K562 (cell line): ENCODE measurements at regions not wholly inside any gene's neighbourhood (a gene's known extent, or its start where the extent isn't known, plus 50 kb on each side); places are given as distances from the start of the nearest gene placed in this dataset.
A peak's percentile ranks its signal among the peaks of the same experiment; 100 is the strongest.

Experiments used
- ATAC-seq: fragments of 200-7000 bp; cut with Tn5 transposase; 3 replicates; pipeline ENCODE4 v1.9.1; 2020; ENCODE audit warnings: moderate library complexity
- BruUV-seq: library from RNA; stranded (reverse); fragments of 400-500 nt; replicated peaks from 2 replicates; lab custom pipeline; 2021; lab: Mats Ljungman, UMichigan
- CTCF ChIA-PET: fragments of 300-600 bp; formaldehyde crosslinking; extraction: SDS; loops from one replicate; lab custom pipeline; 2021; ENCODE audit warnings: low intra/inter-chr PET ratio; lab: Yijun Ruan, JAX
- POLR2A ChIA-PET: fragments of 300-600, 350-650 bp; sonication (Branson Sonifier 250); formaldehyde crosslinking; extraction: SDS; loops from one replicate; lab custom pipeline; 2021; ENCODE audit warnings: antibody characterized with exemption, inconsistent platforms; lab: Yijun Ruan, JAX
- DNase-seq, 4 experiments: peaks; one replicate each; pipeline versions ENCODE4 v3.0.0 to v3.0.0-alpha.2; 2011 to 2018; ENCODE audit warnings: low spot score in 3 of 4, mixed read lengths in 3 of 4; ENCODE audit errors: extremely low read depth in 1 of 4
- FAIRE-seq: peaks from 2 replicates; lab custom pipeline; 2011; peaks lifted over from hg19 to GRCh38; lab: Jason Lieb, UNC
- H2AFZ ChIP-seq: 2 replicates; pipeline ENCODE4 v1.6.0; 2011; ENCODE audit warnings: low read depth, low read length, control low read depth, inconsistent platforms
- H3K27ac ChIP-seq: fragments of 200-600 bp; 3 replicates; pipeline ENCODE4 v1.8.0; 2011; ENCODE audit warnings: low read depth, mild to moderate bottlenecking, control low read depth, inconsistent platforms, low read length, moderate library complexity, mixed read lengths; ENCODE audit errors: extremely low read depth
- H3K27me3 ChIP-seq, 2 experiments: fragments of 300-600 bp in 1 of 2; 2 replicates in 1 of 2; 3 replicates in 1 of 2; pipeline versions ENCODE4 v1.6.0 to v1.8.0; 2011; ENCODE audit warnings: inconsistent platforms in 2 of 2, low read length in 2 of 2, mild to moderate bottlenecking in 1 of 2, mixed read lengths in 1 of 2, moderate library complexity in 1 of 2; ENCODE audit not compliant: control insufficient read depth in 2 of 2, insufficient read depth in 2 of 2
- H3K36me3 ChIP-seq: fragments of 300-600 bp; 3 replicates; pipeline ENCODE4 v1.8.0; 2011; ENCODE audit warnings: mild to moderate bottlenecking, low read length, inconsistent platforms; ENCODE audit not compliant: control insufficient read depth, insufficient read depth
- H3K4me1 ChIP-seq, 2 experiments: fragments of 200-600 bp in 1 of 2; replicated peaks in 1 of 2; 2 replicates in 1 of 2; 3 replicates in 1 of 2; pipeline versions ENCODE4 v1.5.1 to v1.8.0; 2011; ENCODE audit warnings: inconsistent platforms in 2 of 2, low read length in 2 of 2, mild to moderate bottlenecking in 1 of 2, mixed read lengths in 1 of 2, moderate library complexity in 1 of 2; ENCODE audit not compliant: control insufficient read depth in 2 of 2, insufficient read depth in 2 of 2
- H3K4me2 ChIP-seq: 2 replicates; pipeline ENCODE4 v1.6.1; 2011; ENCODE audit warnings: low read length, control low read depth, inconsistent platforms, mixed read lengths; ENCODE audit not compliant: insufficient read depth
- H3K4me3 ChIP-seq: fragments of 200-600 bp; sonication (generic), shearing (Covaris generic); 2 replicates; pipeline ENCODE4 v1.5.1; 2016; ENCODE audit warnings: control low read depth, inconsistent platforms
- H3K79me2 ChIP-seq: fragments of 200-600 bp; 3 replicates; pipeline ENCODE4 v1.8.0; 2011; ENCODE audit warnings: low read length, inconsistent platforms; ENCODE audit not compliant: control insufficient read depth, insufficient read depth
- H3K9ac ChIP-seq, 2 experiments: 2 replicates each; pipeline versions ENCODE4 v1.6.0 to v1.6.1; 2011; ENCODE audit warnings: low read depth in 2 of 2, low read length in 2 of 2, control low read depth in 1 of 2, inconsistent platforms in 1 of 2, mild to moderate bottlenecking in 1 of 2, mixed read lengths in 1 of 2; ENCODE audit not compliant: insufficient read depth in 1 of 2
- H3K9me1 ChIP-seq: one replicate; pipeline ENCODE4 v1.6.0; 2011; ENCODE audit warnings: inconsistent platforms, mild to moderate bottlenecking, low read length, moderate library complexity; ENCODE audit not compliant: control insufficient read depth, insufficient read depth
- H3K9me3 ChIP-seq: replicated peaks from 2 replicates; pipeline ENCODE4 v1.5.1; 2011; ENCODE audit warnings: low read depth, low read length, inconsistent platforms; ENCODE audit not compliant: control insufficient read depth, insufficient read depth
- H4K20me1 ChIP-seq: replicated peaks from 2 replicates; pipeline ENCODE4 v1.6.1; 2011; ENCODE audit warnings: low read length, inconsistent platforms, mixed read lengths; ENCODE audit not compliant: control insufficient read depth, insufficient read depth
- CBX8 ChIP-seq: fragments of 200-600 bp; sonication (generic); IDR thresholded peaks from 2 replicates; pipeline ENCODE4 v1.6.1; 2012; ENCODE audit warnings: borderline replicate concordance, mixed run types, low read depth, mild to moderate bottlenecking, moderate library complexity, mixed read lengths, low read length, control low read depth, inconsistent platforms; ENCODE audit not compliant: poor library complexity, severe bottlenecking; ENCODE audit errors: extremely low read depth
- MAFF ChIP-seq: IDR thresholded peaks from 2 replicates; pipeline ENCODE4 v1.6.1; 2012; ENCODE audit warnings: low read length, improper control_type of control experiment
- MAFK ChIP-seq: IDR thresholded peaks from 2 replicates; pipeline ENCODE4 v1.6.1; 2011; ENCODE audit warnings: low read length, improper control_type of control experiment
- SP2 ChIP-seq: IDR thresholded peaks from 2 replicates; pipeline ENCODE4 v1.6.1; 2011; ENCODE audit warnings: mild to moderate bottlenecking, low read depth, low read length, moderate library complexity; ENCODE audit not compliant: poor library complexity, severe bottlenecking; ENCODE audit errors: extremely low read depth
- TAF9B ChIP-seq: fragments of 450-650 bp; IDR thresholded peaks from 2 replicates; pipeline ENCODE4 v1.6.1; 2018; ENCODE audit warnings: mild to moderate bottlenecking; ENCODE audit not compliant: partially characterized antibody
- TSC22D4 ChIP-seq: fragments of 450-650 bp; IDR thresholded peaks from 2 replicates; pipeline ENCODE4 v1.6.1; 2016; ENCODE audit warnings: missing genetic modification characterization, missing biosample characterization, control low read depth
- in situ Hi-C: fragments of 300-500 bp; cut with MboI; formaldehyde crosslinking; loops from 4 replicates; pipeline ENCODE4 v1.15.0; 2018; ENCODE audit warnings: inconsistent platforms, mixed read lengths
- intact Hi-C: fragments of 100-400 bp; cut with micrococcal nuclease; formaldehyde crosslinking; loops from 2 replicates; pipeline ENCODE4 v1.14.2; 2022
- TF ChIP-seq, protein P1 (sequence below): IDR thresholded peaks from 2 replicates; pipeline ENCODE4 v1.6.1; 2016; ENCODE audit warnings: missing genetic modification characterization, missing compliant biosample characterization
- TF ChIP-seq, protein P2 (sequence below), 2 experiments: fragments of 450-650 bp in 1 of 2; sonication (generic) in 1 of 2; formaldehyde crosslinking in 1 of 2; IDR thresholded peaks; 2 replicates each; pipeline versions ENCODE4 v1.7.1 to v1.9.0; 2016 to 2022; ENCODE audit warnings: inconsistent platforms in 1 of 2, mild to moderate bottlenecking in 1 of 2, missing genetic modification reagents in 1 of 2

DNA sequence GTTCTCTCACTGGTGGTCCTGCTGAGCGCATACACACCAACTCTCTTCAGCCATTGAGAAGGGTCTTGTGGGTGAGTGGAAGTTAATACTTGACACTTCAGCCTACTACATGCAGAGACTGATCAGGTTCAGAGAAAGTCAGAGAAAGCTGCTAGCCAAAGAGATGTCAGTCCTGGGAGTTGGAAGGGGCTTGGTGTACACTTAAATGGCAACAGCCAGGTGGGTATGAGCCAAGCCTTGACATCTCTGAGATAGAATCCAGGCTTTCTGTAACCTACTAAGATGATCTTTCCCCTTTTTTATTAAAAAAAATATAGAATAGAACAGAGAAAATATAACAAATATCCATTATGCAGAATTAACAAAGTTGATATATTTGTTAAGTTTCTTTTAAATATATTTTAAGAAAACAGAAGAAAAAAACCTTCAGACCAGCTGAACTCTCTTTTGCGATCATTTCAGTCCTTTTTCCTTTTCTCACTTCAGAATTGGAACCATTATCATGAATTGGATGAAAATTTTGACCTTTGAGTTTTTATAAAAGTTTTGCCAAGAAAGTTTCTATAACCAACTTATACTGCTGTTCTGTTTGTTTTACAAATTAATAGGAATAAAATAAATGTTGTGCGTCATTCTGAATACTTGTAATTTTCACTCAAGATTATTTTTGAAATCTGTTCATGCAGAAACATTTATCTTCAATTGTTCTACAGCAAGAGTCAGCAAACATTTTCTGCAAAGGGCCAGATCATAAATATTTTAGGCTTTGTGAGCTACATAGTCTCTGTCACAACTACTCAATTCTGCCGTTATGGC, 153.0 kb downstream of the RFC3 start (continued):
- TF ChIP-seq TAF9B: no peak
- no peak for TF ChIP-seq CBX8
- TF ChIP-seq SP2: no peak
- TF ChIP-seq, protein P1, sequence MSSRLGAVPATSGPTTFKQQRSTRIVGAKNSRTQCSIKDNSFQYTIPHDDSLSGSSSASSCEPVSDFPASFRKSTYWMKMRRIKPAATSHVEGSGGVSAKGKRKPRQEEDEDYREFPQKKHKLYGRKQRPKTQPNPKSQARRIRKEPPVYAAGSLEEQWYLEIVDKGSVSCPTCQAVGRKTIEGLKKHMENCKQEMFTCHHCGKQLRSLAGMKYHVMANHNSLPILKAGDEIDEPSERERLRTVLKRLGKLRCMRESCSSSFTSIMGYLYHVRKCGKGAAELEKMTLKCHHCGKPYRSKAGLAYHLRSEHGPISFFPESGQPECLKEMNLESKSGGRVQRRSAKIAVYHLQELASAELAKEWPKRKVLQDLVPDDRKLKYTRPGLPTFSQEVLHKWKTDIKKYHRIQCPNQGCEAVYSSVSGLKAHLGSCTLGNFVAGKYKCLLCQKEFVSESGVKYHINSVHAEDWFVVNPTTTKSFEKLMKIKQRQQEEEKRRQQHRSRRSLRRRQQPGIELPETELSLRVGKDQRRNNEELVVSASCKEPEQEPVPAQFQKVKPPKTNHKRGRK (tag): no peak

DNA sequence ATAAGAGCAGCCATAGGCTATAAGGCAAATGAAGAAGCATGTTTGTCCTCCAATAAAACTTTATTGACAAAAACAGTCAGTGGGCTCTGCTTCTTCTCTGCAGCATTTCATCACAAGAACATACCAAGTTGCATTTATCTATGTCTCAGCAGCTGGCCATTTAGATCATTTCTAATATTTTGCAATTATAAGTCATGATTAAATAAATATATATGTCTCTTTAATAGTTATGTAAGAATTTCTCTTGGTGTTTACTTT, 153.5 kb downstream of the RFC3 start:
- H3K4me2 ChIP-seq: no peak overlapping the region
- in situ Hi-C loops: no loop called here
- intact Hi-C loops: no loop called here

More for the DNA sequence above, 153.5 kb downstream of the RFC3 start:
- FAIRE-seq: no peak
- no peaks in the 10 kb centered on the region for H3K9me3 ChIP-seq
- CTCF ChIA-PET: no interaction called here
- H3K9me1 ChIP-seq: no peaks in the 10 kb centered on the region
- ATAC-seq: no peak
- H3K36me3 ChIP-seq: no peaks in the 10 kb centered on the region
- TF ChIP-seq, protein P2, sequence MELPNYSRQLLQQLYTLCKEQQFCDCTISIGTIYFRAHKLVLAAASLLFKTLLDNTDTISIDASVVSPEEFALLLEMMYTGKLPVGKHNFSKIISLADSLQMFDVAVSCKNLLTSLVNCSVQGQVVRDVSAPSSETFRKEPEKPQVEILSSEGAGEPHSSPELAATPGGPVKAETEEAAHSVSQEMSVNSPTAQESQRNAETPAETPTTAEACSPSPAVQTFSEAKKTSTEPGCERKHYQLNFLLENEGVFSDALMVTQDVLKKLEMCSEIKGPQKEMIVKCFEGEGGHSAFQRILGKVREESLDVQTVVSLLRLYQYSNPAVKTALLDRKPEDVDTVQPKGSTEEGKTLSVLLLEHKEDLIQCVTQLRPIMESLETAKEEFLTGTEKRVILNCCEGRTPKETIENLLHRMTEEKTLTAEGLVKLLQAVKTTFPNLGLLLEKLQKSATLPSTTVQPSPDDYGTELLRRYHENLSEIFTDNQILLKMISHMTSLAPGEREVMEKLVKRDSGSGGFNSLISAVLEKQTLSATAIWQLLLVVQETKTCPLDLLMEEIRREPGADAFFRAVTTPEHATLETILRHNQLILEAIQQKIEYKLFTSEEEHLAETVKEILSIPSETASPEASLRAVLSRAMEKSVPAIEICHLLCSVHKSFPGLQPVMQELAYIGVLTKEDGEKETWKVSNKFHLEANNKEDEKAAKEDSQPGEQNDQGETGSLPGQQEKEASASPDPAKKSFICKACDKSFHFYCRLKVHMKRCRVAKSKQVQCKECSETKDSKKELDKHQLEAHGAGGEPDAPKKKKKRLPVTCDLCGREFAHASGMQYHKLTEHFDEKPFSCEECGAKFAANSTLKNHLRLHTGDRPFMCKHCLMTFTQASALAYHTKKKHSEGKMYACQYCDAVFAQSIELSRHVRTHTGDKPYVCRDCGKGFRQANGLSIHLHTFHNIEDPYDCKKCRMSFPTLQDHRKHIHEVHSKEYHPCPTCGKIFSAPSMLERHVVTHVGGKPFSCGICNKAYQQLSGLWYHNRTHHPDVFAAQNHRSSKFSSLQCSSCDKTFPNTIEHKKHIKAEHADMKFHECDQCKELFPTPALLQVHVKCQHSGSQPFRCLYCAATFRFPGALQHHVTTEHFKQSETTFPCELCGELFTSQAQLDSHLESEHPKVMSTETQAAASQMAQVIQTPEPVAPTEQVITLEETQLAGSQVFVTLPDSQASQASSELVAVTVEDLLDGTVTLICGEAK (IDR thresholded peaks at IDR 0.05): peak; percentile 62
- TF ChIP-seq, protein P2 (CRISPR knock-in tag; IDR thresholded peaks at IDR 0.05): no peak
- TF ChIP-seq MAFK (no peak), MAFF (no peak), TSC22D4 (tag) (no peak)
- H2AFZ ChIP-seq: no peak overlapping the region
- POLR2A ChIA-PET: no interaction called here
- no peaks in the 10 kb centered on the region for H4K20me1 ChIP-seq
- no peaks in the 10 kb centered on the region for H3K4me1 ChIP-seq
- no peak overlapping the region for H3K9ac ChIP-seq
- no TSS peak for BruUV-seq
- H3K79me2 ChIP-seq: no peaks in the 10 kb centered on the region
- H3K27ac ChIP-seq: no peak overlapping the region
- H3K27me3 ChIP-seq: no peaks in the 10 kb centered on the region
- DNase-seq: no peak
- H3K4me3 ChIP-seq: no peak overlapping the region
